Upper lobe of right lung (tissue), 1 donor: ENCODE measurements at regions not wholly inside any gene's neighbourhood (a gene's known extent, or its start where the extent isn't known, plus 50 kb on each side); places are given as distances from the start of the nearest gene placed in this dataset.
A peak's percentile ranks its signal among the peaks of the same experiment; 100 is the strongest.

Source experiments
- ATAC-seq: fragments of 200-7000 bp; cut with Tn5 transposase; one replicate; pipeline ENCODE4 v1.9.1; 2020; ENCODE audit warnings: mild to moderate bottlenecking, moderate library complexity
- DNase-seq: peaks from one replicate; pipeline ENCODE4 v3.0.0-alpha.2; 2020
- H3K27ac ChIP-seq: fragments of 200-600 bp; one replicate; pipeline ENCODE4 v1.8.0; 2022
- H3K27me3 ChIP-seq: fragments of 200-600 bp; one replicate; pipeline ENCODE4 v1.8.0; 2022; ENCODE audit warnings: mild to moderate bottlenecking
- H3K36me3 ChIP-seq: fragments of 200-600 bp; one replicate; pipeline ENCODE4 v1.8.0; 2022
- H3K4me1 ChIP-seq: fragments of 200-600 bp; one replicate; pipeline ENCODE4 v1.8.0; 2022
- H3K4me3 ChIP-seq: fragments of 200-600 bp; one replicate; pipeline ENCODE4 v1.8.0; 2022; ENCODE audit warnings: mild to moderate bottlenecking
- H3K9me3 ChIP-seq: fragments of 200-600 bp; one replicate; pipeline ENCODE4 v1.8.0; 2022
- intact Hi-C: fragments of 100-400 bp; cut with DNase I; formaldehyde crosslinking; loops from one replicate; pipeline ENCODE4 v1.11.0; 2022
- TF ChIP-seq, protein P1 (sequence below): fragments of 200-600 bp; IDR thresholded peaks from one replicate; pipeline ENCODE4 v1.8.0; 2022; ENCODE audit warnings: antibody characterized with exemption
- donor health status: DM: no; HTN: yes; CAD: no; lungs with severe emphysema.

- Histone ChIP-seq H3K9me3 (no peaks in the 10 kb centered on the region), H3K36me3 (no peaks in the 10 kb centered on the region), H3K27ac (no peak overlapping the region), H3K27me3 (no peaks in the 10 kb centered on the region), H3K4me3 (no peak overlapping the region), H3K4me1 (no peaks in the 10 kb centered on the region)
- intact Hi-C loops = no loop called here
- TF ChIP-seq, protein P1, sequence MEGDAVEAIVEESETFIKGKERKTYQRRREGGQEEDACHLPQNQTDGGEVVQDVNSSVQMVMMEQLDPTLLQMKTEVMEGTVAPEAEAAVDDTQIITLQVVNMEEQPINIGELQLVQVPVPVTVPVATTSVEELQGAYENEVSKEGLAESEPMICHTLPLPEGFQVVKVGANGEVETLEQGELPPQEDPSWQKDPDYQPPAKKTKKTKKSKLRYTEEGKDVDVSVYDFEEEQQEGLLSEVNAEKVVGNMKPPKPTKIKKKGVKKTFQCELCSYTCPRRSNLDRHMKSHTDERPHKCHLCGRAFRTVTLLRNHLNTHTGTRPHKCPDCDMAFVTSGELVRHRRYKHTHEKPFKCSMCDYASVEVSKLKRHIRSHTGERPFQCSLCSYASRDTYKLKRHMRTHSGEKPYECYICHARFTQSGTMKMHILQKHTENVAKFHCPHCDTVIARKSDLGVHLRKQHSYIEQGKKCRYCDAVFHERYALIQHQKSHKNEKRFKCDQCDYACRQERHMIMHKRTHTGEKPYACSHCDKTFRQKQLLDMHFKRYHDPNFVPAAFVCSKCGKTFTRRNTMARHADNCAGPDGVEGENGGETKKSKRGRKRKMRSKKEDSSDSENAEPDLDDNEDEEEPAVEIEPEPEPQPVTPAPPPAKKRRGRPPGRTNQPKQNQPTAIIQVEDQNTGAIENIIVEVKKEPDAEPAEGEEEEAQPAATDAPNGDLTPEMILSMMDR = no peak
- DNase-seq (peak; percentile 51), ATAC-seq (no peak)
Observed at GRCh38 chr2:240203031-240203787, 62.8 kb upstream of the OTOS start.

DNA sequence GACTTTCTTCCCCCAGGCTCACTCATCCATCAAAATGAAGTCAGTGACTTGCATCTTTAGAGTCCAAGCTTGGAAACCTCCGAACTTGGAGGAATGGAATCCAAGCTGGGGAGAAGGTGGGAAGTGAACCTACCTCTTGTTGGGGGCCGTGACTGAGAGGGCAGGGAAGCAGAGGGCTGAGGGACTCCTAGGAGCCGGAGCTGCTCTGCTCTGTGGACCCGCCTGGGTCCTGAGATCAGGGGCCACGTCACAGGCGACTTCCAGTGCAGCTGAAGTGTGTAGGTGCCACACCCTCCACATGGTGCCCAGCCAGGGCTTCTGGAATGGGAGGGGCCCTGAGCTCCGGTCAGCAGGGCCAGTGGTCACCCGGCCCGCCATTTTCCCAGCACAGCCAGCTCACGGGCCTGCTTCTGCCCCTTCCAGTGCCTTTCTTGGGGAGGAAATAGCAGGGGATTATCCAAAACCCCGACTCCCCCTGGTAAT, 63.4 kb upstream of the OTOS start:
- H3K27me3 ChIP-seq = no peaks in the 10 kb centered on the region
- intact Hi-C loops = no loop called here
- peak; percentile 30 for DNase-seq
- H3K4me3 ChIP-seq = no peak overlapping the region
- no peak overlapping the region for H3K27ac ChIP-seq
- TF ChIP-seq, protein P1 = no peak
- no peaks in the 10 kb centered on the region for H3K36me3 ChIP-seq
- no peak for ATAC-seq
- H3K9me3 ChIP-seq = no peaks in the 10 kb centered on the region
- H3K4me1 ChIP-seq = no peaks in the 10 kb centered on the region

- ATAC-seq (no peak), DNase-seq (peak; percentile 36)
Observed at GRCh38 chr2:240204431-240205276, 64.2 kb upstream of the OTOS start.

GRCh38 chr2:240205348-240205747, 64.9 kb upstream of the OTOS start:
- peak; percentile 48 for DNase-seq

More at GRCh38 chr2:240204431-240205276, 64.2 kb upstream of the OTOS start:
- TF ChIP-seq, protein P1 = no peak
- H3K9me3 ChIP-seq = no peaks in the 10 kb centered on the region
- H3K27me3 ChIP-seq = no peaks in the 10 kb centered on the region
- no peaks in the 10 kb centered on the region for H3K4me1 ChIP-seq
- H3K27ac ChIP-seq = no peak overlapping the region
- intact Hi-C loops = no loop called here
- no peaks in the 10 kb centered on the region for H3K36me3 ChIP-seq
- H3K4me3 ChIP-seq = no peak overlapping the region

GRCh38 chr2:240205772-240206171, 65.3 kb upstream of the OTOS start:
- Histone ChIP-seq H3K4me3 (no peak overlapping the region), H3K36me3 (no peaks in the 10 kb centered on the region), H3K4me1 (no peaks in the 10 kb centered on the region), H3K27me3 (no peaks in the 10 kb centered on the region), H3K9me3 (no peaks in the 10 kb centered on the region), H3K27ac (no peak overlapping the region)
- TF ChIP-seq, protein P1 = no peak
- ATAC-seq (no peak), DNase-seq (no peak)
- intact Hi-C loops = no loop called here

More at GRCh38 chr2:240205348-240205747, 64.9 kb upstream of the OTOS start:
- no peaks in the 10 kb centered on the region for H3K27me3 ChIP-seq
- no peaks in the 10 kb centered on the region for H3K4me1 ChIP-seq
- no peaks in the 10 kb centered on the region for H3K36me3 ChIP-seq
- H3K27ac ChIP-seq = no peak overlapping the region
- TF ChIP-seq, protein P1 = no peak
- no peak for ATAC-seq
- no peaks in the 10 kb centered on the region for H3K9me3 ChIP-seq
- intact Hi-C loops = no loop called here
- no peak overlapping the region for H3K4me3 ChIP-seq
